ENCODE measurements at regions not wholly inside any gene's neighbourhood (a gene's known extent, or its start where the extent isn't known, plus 50 kb on each side); places are given as distances from the start of the nearest gene placed in this dataset.
A peak's percentile ranks its signal among the peaks of the same experiment; 100 is the strongest.

DNA sequence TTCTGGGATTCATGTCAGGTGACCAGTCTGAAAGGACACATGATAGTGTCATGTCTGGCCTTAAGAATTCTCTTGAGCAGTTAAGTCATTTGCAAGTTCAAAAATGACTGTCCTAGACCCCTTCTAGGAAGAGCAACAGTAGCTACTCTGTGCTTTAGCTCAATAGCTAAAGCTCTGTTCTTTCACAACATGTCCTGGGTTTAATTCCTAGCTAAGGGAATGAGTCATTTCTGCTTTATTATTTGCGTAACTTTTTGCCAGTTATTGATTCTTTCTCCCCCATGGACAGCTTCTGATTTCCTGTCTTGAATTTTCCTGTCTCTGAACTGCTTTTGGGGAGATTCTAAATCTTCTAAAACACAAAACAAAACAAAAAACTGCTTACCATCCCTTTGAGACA is 1055.8 kb upstream of the DIAPH2 start:
- ChIA-PET CTCF (no interaction called here), POLR2A (no interaction called here)
- FAIRE-seq (no peak), DNase-seq (ENCODE audit: low read depth in 1 of 2, low spot score in 1 of 2) (no peak), ATAC-seq (no peak)
- no peak overlapping the region for H3K4me2 ChIP-seq
- H3K9me3 ChIP-seq, result no peaks in the 10 kb centered on the region
- WGBS (ENCODE audit: missing lambda C conversion rate), result 10% methylated on average over 1 of the region's 1 CpG
- TF ChIP-seq, protein P1, sequence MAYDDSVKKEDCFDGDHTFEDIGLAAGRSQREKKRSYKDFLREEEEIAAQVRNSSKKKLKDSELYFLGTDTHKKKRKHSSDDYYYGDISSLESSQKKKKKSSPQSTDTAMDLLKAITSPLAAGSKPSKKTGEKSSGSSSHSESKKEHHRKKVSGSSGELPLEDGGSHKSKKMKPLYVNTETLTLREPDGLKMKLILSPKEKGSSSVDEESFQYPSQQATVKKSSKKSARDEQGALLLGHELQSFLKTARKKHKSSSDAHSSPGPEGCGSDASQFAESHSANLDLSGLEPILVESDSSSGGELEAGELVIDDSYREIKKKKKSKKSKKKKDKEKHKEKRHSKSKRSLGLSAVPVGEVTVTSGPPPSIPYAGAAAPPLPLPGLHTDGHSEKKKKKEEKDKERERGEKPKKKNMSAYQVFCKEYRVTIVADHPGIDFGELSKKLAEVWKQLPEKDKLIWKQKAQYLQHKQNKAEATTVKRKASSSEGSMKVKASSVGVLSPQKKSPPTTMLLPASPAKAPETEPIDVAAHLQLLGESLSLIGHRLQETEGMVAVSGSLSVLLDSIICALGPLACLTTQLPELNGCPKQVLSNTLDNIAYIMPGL (CRISPR knock-in tag; IDR thresholded peaks at IDR 0.05; ENCODE audit: borderline replicate concordance), result no peak
- TF ChIP-seq RNF2 (IDR thresholded peaks at IDR 0.05; ENCODE audit: borderline replicate concordance, low read depth) (no peak), ESRRA (IDR thresholded peaks at IDR 0.05; ENCODE audit: borderline replicate concordance, low read length) (no peak), TP53 (CRISPR knock-in tag; IDR thresholded peaks at IDR 0.05) (no peak), EP300 (IDR thresholded peaks at IDR 0.05) (no peak), JUNB (IDR thresholded peaks at IDR 0.05) (no peak), FOXS1 (CRISPR knock-in tag; IDR thresholded peaks at IDR 0.05) (no peak), NR3C1 (IDR thresholded peaks at IDR 0.05) (no peak), SREBF2 (IDR thresholded peaks at IDR 0.05) (no peak), RAD21 (conservative IDR thresholded peaks at IDR 0.05 in 1 of 2, IDR thresholded peaks at IDR 0.05 in 1 of 2) (no peak), POLR2AphosphoS2 (conservative IDR thresholded peaks at IDR 0.05; ENCODE audit: low read length) (no peak), CHD4 (IDR thresholded peaks at IDR 0.05; ENCODE audit: borderline replicate concordance) (no peak), BHLHE40 (IDR thresholded peaks at IDR 0.05; ENCODE audit: low read depth, low read length) (no peak), NPAS2 (CRISPR knock-in tag; IDR thresholded peaks at IDR 0.05; ENCODE audit: borderline replicate concordance) (no peak), HDAC2 (IDR thresholded peaks at IDR 0.05) (no peak), SMC3 (IDR thresholded peaks at IDR 0.05) (no peak), RFX5 (IDR thresholded peaks at IDR 0.05) (no peak), RARB (CRISPR knock-in tag; IDR thresholded peaks at IDR 0.05) (no peak)
- TF ChIP-seq, protein P2, sequence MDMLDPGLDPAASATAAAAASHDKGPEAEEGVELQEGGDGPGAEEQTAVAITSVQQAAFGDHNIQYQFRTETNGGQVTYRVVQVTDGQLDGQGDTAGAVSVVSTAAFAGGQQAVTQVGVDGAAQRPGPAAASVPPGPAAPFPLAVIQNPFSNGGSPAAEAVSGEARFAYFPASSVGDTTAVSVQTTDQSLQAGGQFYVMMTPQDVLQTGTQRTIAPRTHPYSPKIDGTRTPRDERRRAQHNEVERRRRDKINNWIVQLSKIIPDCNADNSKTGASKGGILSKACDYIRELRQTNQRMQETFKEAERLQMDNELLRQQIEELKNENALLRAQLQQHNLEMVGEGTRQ (IDR thresholded peaks at IDR 0.05), result no peak
- TF ChIP-seq, protein P3, sequence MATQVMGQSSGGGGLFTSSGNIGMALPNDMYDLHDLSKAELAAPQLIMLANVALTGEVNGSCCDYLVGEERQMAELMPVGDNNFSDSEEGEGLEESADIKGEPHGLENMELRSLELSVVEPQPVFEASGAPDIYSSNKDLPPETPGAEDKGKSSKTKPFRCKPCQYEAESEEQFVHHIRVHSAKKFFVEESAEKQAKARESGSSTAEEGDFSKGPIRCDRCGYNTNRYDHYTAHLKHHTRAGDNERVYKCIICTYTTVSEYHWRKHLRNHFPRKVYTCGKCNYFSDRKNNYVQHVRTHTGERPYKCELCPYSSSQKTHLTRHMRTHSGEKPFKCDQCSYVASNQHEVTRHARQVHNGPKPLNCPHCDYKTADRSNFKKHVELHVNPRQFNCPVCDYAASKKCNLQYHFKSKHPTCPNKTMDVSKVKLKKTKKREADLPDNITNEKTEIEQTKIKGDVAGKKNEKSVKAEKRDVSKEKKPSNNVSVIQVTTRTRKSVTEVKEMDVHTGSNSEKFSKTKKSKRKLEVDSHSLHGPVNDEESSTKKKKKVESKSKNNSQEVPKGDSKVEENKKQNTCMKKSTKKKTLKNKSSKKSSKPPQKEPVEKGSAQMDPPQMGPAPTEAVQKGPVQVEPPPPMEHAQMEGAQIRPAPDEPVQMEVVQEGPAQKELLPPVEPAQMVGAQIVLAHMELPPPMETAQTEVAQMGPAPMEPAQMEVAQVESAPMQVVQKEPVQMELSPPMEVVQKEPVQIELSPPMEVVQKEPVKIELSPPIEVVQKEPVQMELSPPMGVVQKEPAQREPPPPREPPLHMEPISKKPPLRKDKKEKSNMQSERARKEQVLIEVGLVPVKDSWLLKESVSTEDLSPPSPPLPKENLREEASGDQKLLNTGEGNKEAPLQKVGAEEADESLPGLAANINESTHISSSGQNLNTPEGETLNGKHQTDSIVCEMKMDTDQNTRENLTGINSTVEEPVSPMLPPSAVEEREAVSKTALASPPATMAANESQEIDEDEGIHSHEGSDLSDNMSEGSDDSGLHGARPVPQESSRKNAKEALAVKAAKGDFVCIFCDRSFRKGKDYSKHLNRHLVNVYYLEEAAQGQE (IDR thresholded peaks at IDR 0.05), result no peak
- H3K27ac ChIP-seq, result no peak overlapping the region
- H3K4me3 ChIP-seq, result no peak overlapping the region
- H3K4me1 ChIP-seq, result no peaks in the 10 kb centered on the region

DNA sequence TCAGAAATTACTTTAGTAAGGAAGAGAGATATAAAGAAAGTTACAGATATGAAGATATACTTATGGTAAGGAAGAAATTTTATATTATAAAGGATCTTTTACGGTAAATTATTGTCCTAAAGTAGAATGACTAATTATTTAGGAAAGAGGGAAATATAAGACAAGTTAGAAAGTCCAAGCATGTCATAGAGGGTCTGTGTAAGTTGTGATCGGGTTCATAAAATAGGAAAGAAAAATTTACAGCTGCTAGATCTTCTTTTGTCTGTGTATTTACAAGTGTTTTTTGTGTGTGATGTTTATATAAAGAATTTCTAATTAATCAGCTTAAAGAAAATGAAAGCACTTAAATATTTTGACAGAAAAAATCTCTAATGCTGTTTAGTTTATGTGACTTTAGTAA is 1054.9 kb upstream of the DIAPH2 start:
- no peak overlapping the region for H3K4me2 ChIP-seq
- WGBS (ENCODE audit: missing lambda C conversion rate), result 7% methylated on average over 2 of the region's 2 CpGs
- no peak for DNase-seq (ENCODE audit: low read depth in 1 of 2, low spot score in 1 of 2)
- H3K9me3 ChIP-seq, result no peaks in the 10 kb centered on the region
- ChIA-PET POLR2A (no interaction called here), CTCF (no interaction called here)
- no peak overlapping the region for H3K4me3 ChIP-seq
- no peak for FAIRE-seq
- no peak for ATAC-seq
- no peaks in the 10 kb centered on the region for H3K4me1 ChIP-seq
- peak; percentile 71 for TF ChIP-seq ZFP36 (IDR thresholded peaks at IDR 0.05; ENCODE audit: borderline replicate concordance, partially characterized antibody)
- no peak for TF ChIP-seq RARB (CRISPR knock-in tag; IDR thresholded peaks at IDR 0.05)
- TF ChIP-seq NPAS2 (CRISPR knock-in tag; IDR thresholded peaks at IDR 0.05; ENCODE audit: borderline replicate concordance), result no peak
- TF ChIP-seq GATA3 (IDR thresholded peaks at IDR 0.05; ENCODE audit: borderline replicate concordance), result no peak
- no peak for TF ChIP-seq FOSB (CRISPR knock-in tag; IDR thresholded peaks at IDR 0.05)
- H3K27ac ChIP-seq, result no peak overlapping the region
